GM12872 (cell line): ENCODE measurements at regions not wholly inside any gene's neighbourhood (a gene's known extent, or its start where the extent isn't known, plus 50 kb on each side); places are given as distances from the start of the nearest gene placed in this dataset.

Experiments used
- TF ChIP-seq, protein P1 (sequence below): IDR thresholded peaks from 3 replicates; pipeline ENCODE4 v1.5.1; 2011; ENCODE audit warnings: low read depth, mild to moderate bottlenecking, low read length, moderate library complexity; ENCODE audit not compliant: insufficient read depth

DNA sequence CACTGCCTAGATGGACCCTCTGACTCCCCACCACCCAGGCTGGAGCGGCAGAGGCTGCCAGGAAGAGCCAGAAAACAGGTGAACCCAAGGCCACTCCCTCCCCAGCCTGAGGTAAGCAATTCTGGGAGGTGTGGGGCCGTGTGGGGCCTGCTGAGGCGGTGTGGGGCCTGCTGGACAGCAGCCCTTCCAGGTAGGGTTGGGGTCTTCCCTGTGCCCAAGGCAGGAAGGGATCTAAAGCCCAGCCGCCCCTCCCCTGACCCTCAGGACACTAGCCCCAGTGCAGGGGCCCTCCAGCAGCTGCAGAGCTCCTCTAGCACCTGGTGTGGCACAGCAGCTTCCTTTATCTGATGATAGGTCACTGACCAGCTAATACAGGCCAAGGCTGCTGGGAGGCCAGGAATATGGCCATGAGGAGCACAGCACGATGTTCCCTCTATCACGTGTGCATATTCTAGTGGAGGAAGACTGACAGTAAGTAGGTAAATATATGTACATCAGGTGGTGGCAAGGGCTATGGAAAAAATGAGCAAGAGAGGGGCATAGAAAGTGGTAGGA lies 86.9 kb downstream of the IER5 start:
- TF ChIP-seq, protein P1, sequence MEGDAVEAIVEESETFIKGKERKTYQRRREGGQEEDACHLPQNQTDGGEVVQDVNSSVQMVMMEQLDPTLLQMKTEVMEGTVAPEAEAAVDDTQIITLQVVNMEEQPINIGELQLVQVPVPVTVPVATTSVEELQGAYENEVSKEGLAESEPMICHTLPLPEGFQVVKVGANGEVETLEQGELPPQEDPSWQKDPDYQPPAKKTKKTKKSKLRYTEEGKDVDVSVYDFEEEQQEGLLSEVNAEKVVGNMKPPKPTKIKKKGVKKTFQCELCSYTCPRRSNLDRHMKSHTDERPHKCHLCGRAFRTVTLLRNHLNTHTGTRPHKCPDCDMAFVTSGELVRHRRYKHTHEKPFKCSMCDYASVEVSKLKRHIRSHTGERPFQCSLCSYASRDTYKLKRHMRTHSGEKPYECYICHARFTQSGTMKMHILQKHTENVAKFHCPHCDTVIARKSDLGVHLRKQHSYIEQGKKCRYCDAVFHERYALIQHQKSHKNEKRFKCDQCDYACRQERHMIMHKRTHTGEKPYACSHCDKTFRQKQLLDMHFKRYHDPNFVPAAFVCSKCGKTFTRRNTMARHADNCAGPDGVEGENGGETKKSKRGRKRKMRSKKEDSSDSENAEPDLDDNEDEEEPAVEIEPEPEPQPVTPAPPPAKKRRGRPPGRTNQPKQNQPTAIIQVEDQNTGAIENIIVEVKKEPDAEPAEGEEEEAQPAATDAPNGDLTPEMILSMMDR, result no peak

DNA sequence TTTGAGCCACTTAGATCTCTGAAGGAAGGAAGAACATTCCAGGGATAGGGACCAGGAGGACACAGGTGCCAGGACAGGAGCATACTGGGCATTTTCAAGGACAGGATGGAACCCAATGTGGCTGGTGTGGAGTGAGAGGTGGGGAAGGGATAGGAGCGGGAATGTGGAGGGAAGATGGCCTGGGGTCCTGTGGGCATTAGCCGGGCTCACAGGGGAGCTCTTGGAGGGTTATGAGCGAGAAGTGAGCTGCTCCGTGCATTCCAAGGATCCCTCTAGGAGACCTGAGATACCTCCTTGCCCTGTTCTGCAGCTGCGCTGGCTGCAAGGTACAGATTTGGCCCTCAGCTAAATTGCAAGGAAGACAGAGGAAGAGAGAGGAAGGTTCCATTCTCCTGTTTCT lies 87.5 kb downstream of the IER5 start:
- TF ChIP-seq, protein P1, result no peak

DNA sequence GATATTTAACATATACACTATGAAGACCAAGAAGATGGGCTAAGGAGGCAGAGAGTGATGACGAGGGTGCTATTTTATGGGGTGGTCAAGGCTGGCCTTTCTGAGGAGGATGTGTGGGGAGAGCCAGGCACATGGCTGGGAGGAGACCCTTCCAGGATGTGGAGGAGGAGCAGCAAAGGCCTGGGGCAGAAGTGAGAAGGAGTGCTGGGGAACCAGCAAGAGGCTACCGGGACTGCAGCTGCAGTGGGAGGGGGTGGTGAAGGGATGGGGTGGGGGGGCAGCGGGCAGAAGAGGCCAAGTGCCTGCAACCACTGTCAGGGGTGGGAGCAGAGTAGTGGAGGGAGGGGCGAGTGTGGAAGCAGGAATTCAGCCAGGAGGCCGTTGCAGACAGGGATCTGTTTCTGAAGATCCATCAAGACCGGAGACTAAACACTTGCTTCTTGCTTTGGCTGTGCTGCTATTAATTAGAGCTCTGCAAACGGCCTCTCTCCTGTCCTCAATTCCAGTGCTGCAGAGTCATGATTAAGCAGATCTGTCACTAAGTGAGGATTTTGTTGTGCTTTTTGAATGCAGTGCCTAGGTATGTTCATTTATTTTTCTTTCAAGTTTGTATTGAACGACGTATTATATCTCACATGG lies 89.9 kb downstream of the IER5 start:
- TF ChIP-seq, protein P1, result no peak

DNA sequence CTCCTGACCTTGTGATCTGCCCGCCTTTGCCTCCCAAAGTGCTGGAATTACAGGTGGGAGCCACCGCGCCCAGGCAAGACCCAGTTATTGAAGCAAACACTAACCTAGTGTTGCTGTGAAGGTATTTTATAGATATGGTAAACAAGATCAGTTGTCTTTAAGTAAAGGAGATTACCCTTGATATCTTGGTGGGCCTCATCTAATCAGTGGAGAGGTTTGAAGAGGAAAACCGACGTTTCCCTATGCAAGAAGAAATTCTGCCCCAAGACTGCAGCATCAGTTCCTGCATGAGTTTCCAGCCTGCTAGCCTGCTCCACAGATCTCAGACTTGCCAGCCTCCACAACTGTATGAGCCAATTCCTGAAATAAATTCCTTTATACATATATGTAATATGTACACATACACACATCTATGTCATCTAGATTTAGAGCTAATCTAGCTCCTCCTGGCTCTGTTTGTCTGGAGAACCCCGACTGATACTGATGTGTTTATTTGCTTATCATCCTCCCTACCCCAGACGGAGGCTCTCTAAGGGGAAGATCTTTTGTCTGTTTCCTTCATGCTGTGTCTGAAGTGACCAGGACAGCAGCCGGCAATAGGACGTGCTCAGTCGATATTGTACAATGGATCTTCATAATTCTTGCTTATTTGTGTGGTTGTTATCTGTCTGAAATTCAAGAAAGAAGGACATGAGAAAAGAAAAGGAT lies 90.9 kb downstream of the IER5 start:
- TF ChIP-seq, protein P1, result no peak

DNA sequence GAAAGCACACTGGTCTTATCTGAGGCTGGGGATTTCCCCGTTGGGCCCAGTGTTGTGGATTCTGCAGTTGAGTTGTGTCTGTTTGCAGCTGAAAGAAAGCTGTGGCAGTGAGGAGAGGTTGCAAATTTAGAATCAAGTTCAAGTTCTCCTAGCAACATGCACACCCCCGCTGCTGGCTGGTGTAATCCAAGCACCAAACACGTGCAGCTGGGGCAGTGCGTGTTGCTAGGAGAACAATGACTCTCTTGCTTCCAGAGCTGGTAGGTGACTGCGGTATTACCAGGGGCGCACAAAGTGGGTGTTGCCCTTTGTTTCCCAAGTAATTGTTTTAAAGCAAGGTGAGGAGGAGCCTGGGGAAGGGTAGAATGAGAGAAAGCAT lies 91.5 kb downstream of the IER5 start:
- TF ChIP-seq, protein P1, result no peak

DNA sequence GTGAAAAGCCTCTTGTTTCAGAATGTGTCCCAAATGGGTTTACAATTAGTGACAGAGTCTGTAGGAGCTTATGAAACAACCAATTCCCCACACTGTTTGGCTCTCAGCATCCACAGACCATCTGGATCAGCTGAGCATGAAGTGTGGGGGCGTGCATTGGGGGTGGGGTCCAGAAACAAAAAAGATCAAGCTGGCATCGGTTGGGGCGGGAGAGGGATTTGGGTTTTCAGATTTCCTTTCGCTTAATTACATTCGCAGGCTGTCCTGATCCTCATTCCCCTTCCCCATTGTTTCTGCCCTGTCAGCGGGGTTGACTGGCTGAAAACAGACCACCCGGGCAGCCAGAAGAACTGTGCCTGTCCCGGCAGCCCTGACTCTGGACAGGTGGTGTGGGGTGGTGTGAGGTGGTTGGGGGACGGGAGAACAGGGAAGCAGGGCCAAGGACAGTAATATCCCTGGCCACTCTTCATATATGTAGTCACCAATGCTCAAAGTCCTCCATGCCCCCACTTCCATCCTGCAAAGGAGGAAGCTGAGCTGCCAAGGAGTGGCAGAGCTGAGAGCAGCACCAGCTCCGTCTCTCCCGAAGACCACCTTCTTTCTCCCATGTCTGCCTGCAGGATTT lies 92.0 kb downstream of the IER5 start:
- TF ChIP-seq, protein P1, result no peak

DNA sequence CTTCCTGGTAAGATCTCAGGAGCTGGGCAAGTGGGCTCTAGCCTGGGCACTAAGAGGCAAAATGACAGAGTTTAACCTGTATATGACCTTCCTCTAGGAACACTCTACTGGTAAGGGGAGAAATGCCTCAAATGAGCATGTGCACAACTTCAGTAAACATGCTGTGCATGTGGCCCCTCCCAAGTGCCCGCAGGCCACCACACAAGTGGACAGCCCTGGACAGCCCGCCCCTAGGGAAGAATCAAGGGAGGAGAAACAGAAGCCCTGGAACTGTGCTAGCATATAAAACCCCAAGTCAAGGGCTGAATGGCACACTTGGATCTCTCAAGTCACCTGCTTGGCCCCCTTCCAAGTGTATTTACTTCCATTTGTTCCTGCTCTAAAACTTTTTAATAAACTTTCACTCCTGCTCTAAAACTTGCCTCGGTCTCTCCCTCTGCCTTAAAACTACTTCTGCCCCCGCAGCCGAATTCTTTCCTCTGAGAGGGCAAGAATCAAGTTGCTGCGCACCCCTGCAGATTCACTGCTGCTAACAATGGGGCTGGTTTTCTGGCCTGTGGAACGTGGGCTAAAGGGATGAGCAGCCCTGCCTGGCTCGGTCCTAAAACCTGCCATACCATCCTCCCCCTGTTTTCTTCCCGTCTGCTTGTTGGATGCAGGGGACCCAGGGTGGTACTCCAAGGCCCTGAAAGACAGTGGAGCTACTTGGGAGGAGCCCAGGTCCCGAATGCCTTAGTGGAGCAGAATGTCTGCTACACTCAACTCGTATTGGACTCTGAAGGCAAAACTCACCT lies 93.5 kb downstream of the IER5 start:
- TF ChIP-seq, protein P1, result no peak
